SW480 (cell line): ENCODE measurements at regions not wholly inside any gene's neighbourhood (a gene's known extent, or its start where the extent isn't known, plus 50 kb on each side); places are given as distances from the start of the nearest gene placed in this dataset.
"Not testable (repeated sequence)": the region's sequence is repeated elsewhere in the genome, so short reads cannot be mapped to it uniquely, and the experiment has no call there.

Experiments
- DNase-seq: peaks from one replicate; pipeline ENCODE4 v3.0.0-alpha.2; 2016; ENCODE audit warnings: low spot score

DNA sequence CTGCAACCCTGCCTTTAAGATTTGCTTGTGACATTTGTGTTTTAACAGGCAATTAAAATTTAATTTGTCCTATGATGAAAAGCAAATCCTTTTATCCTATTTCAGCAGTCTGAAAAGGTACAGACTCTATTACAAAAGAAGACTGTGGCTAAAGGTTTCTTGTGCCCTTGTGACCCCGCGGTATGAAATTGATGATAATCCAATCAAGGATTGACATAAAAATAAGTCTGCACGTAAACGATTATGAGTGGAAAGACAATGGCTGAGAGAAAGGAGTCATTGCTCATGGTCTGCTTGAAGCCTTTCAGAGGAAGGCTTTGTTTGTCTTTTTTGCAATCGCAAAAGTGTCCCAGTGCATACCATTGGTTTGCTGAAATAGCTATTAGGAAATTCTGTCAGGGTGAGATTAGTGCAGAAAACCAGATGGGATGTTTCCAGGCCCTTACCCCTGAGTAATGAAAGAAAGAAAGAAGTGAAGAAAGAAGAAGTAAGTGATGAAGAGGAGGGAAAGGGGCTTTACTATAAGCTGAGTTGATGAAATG is 867.8 kb upstream of the CDH8 start:
- DNase-seq, result no peak

DNA sequence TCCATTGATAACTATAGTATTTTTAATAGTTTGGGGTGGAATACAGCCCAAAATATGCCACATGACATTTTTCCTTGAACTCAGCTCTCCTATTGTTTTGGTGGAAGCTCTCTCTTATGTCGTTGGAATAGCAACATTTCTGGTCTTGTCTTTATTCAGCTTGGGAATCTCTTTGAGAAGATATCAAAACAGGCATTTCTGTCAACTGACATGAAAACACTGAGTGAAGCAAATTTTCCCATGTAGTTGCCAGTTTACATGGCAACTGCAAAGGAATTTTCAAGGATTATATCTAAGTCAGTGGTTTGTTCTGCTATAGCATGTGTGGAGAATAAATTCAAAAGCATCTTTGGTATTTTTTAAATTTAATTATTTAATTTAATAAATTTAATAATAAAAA is 863.5 kb upstream of the CDH8 start:
- DNase-seq, result no peak

DNA sequence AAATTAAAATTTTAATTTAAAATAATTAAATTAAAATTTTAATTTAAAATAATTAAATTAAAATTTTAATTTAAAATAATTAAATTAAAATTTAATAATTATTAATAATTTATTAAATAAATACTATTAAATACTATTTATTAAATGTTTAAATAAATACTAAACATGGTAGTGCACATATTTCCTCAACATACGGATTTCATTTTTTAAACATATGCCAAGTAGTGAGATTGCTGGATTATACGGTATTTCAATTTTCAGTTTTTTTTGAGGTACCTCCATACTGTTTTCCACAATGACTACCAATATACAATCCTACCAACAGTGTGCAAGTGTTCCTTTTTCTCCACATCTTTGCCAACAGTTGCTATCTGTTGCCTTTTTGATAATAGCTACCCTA is 852.9 kb upstream of the CDH8 start:
- DNase-seq, result no peak

DNA sequence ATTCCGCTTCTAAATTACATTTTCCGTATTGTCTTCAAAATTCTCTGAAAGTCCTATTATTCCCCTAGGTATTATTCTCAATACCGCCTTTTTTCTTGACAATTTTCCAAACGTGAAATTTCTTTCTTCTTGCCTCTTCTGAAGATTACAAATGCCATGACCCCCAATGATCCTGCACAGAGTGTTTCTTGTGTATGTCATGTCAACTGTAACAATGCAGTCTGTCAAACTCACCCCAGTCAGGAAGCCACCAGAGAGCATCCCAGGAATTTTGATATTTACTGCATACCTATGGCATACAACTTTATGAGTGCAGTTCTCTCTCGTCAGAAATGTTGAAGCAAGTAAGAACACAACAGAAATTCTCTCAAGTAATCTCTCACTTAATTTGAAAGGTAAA is 847.3 kb upstream of the CDH8 start:
- no peak for DNase-seq

DNA sequence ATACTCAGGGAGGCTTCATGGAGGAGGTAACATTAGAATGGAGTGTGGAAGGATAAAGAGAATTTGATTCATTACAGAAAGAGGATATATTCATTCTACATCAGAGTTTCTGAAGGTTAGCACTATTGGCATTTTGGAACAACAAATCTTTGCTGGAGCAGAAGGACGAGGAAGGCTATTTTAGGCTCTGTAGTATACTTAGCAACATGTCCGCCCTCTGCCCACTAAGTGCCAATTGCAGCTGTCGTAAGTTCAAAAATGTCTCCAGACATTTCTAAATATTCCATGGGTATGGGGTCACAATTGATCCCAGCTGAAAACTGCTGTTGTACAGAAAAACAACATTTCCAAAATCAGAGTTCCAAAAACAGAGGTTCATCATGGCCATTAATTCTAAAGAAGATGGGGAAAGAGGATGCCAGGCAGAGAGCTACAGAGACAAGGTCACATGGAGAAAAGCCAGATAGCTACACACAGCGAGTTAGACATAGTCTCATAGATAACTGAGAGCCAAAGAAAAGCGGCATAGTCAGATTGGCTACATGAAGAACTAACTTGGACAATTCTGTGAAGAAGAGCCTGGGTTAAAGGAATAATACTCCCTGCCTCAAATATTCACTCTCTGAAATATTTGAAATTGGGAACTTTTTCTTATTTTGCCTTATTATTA is 846.4 kb upstream of the CDH8 start:
- no peak for DNase-seq

DNA sequence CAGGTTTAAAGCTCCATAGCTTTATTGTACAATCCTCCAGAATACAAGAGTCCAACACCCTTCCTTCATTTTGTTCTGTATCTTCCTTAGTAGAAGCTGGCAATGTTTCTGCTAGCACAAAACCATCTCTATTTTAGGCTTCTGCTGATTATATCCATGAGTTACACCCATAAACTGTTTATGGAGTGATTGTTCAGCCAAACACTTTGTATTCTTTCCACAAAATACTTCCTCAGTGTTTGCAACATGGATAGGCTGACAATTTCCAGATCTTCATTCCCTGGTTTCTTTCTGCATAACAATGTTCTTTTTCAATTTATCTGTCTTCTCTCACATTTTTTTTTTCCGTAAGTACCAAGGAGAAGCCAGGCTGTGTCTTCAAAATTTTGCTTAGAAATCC is 839.9 kb upstream of the CDH8 start:
- no peak for DNase-seq

DNA sequence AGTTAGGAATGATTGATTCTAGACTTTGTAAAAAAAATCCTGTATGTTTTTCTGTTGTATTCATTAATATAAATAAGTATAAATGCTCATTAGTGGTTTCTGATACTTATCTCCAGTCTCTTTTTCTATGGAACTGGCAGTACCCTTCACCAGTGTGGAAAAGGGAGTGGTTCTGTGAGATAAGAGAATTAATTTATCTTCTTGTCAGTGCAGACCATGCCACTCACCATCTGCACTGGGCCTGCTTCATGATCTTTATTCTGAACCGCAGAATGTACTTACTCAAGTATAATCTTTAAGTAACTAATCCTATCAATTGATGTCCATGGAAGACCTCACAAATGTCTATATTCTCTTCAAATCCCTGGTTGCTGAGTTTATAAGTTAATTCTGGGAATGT is 836.1 kb upstream of the CDH8 start:
- no peak for DNase-seq

DNA sequence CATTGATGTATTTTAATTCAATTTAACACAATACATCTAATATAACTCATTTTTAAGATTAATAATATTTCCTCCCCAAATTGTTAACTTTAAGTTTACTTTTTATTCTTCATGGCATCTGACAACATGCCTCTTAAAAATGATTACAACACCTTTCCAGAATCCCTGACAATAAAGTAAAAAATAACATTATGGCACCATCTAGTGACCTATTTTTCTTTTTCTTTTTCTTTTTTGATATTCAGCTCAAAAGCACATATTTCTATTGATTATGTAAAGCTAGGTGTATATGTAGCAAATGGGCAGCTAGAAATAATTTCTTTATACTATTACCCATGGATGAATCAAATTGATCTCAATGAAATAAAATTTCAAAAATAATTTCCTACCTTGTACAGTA is 834.3 kb upstream of the CDH8 start:
- no peak for DNase-seq

DNA sequence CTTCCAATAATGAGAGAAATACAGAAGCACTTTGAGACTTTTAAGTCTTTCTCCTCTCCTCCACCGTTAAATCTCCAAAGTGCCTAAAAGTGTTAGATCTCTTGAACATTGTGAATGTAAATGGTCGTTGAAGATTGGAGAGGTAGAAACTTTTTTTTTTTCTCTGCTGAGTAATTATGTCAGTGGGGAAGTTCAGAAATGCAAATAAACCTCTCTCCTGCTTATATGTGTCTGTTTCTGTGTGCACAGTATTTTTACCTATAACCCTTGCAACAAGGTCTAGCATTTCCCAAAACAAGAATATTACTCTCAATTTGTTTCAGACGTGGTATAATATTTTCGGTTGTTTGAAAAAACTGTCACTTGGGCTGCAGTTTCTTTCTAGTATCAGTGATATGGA is 833.6 kb upstream of the CDH8 start:
- no peak for DNase-seq

DNA sequence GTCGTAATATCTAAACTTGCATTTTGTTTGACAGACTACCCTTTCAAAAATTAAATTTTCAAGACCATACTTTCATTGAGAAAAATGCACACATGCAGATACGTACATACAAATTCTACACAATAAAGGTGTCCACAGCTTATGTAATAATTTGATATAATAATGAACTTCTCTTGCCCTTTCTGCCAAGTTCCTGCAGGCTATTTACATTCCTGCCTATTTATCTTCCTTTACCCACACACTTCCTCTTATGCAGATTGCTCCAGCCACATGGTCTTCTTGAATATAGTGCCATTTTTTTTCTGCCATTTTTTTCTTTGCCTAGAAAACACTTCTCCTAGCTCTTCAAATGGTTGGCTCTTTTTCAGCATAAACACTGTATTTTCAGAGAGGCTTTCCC is 826.9 kb upstream of the CDH8 start:
- DNase-seq, result no peak

DNA sequence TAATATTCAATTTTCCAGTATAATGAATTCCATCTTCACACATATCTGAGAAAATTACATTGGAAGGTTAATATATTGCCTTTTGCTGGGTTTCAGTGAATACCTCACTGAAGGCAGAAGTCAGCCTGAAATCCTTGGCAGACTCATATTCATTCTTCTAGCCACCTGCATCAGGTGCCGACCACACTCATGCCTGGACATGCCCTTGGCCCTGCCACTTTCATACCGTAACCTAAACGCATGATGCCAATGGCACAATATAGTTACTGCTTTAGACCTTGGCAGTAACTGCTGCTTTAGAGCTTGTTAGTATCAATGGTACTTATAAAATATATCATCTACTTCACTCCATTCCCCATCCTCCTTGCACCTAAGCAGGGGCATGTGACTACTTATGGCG is 817.6 kb upstream of the CDH8 start:
- DNase-seq, result no peak

DNA sequence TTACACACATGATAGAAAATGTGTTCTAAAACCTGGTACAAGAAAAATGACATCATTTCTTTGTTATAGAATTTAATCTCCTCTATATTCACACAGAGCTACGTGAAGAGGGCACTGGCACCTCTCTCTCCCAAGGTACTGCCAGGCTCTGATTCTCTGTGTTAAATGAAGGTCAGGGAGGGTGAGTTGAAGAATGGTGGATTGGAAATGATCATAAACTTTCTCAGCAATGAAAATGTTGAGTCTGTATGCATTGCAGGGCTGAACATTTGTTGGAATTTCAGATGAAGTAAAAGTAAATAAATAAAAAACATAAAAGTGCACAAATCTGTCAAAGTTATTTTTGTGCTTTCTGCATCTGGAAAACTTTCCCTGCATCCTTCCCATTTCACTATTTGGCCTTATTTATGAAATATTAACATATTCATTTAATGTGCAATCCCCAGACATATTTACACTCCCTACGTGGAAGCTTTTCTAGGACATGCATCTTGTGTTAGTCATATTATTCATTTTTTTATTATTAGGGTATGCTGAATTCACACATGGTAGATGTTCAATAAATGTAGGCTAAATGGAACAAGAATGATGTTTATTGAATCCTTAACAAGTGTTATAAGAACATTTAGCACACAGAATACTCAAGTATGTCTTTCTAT is 810.3 kb upstream of the CDH8 start:
- no peak for DNase-seq

DNA sequence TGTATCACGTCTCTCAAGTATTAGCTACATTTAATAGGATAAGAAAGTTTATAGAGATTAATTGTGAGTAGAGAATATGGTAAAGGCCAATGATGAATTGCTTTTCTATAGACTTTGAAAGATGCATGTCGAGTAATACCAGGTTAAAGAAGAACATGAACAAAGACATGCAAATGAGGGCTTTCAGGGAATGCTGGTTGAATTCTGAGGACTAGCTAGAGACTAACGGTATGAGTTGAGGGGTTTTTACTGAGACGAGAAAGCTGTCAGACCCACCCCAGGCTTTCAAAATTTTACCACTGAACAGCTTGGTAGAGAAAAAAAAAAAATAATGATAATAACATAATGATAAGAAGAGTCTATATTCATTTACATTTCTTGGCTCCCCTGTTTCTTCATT is 796.0 kb upstream of the CDH8 start:
- DNase-seq, result no peak

DNA sequence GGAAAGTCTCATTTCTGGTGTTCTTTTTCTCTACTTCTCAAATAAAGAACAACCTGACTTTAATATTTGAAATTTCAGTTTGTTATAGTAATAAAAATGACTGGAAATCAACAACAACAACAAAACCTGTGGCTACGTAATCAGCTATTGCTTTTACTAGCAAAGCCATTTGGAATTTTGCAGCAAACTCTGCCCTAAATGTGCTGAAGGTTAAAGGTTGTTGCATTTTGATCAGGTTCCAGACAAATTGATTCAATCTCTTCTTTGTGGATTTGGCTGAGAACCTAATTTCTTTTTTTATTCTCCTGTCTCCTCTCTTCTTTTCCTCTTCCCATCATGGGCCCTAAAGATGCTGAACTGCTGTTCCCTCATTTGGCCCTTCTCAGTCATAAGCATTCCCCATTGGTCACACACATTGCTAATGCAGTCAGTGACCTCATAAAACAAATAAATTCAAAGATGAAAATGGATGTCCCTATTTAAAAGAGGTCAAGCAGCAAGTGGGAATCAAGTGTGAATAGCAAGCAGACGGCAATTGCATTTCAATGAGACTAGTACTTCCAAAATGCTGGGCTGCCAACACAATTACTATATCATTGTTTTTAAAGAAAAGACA is 795.1 kb upstream of the CDH8 start:
- no peak for DNase-seq

DNA sequence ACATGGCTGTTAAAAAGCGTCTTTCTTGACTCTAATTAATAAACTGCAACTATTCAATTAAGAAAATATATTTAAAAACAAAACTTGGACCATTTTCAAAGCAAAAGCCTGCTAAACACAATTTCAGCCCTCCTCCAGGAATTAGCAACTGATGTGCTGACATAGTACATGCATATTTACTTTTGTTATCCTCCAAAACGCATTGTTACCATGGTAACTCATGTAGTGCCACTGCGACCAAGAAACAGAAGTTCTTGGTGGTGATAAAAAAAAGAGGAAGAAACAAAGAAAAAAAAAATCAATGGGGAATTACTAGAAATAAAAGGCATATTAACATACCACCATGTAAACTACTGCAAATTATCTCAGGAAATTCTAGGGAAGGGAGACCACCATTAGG is 793.4 kb upstream of the CDH8 start:
- DNase-seq, result no peak

DNA sequence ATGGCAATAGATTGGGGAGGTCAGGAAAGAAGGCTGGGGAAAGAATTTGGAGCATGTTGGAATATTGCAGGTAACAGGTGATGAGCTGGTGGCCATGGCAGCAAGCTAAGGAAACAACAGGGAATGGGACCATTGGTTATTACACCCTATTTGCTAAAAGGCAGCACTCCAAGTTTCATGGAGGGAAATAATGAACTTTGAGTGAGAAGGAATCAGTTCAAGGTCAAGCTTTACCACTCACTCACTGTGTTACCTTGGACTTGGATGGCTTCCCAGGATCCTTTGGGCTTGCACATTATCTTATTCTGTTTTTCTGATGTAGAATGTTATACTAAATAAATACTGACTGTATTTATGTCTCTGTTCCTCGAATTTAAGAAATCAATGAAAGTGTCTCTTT is 792.8 kb upstream of the CDH8 start:
- no peak for DNase-seq

DNA sequence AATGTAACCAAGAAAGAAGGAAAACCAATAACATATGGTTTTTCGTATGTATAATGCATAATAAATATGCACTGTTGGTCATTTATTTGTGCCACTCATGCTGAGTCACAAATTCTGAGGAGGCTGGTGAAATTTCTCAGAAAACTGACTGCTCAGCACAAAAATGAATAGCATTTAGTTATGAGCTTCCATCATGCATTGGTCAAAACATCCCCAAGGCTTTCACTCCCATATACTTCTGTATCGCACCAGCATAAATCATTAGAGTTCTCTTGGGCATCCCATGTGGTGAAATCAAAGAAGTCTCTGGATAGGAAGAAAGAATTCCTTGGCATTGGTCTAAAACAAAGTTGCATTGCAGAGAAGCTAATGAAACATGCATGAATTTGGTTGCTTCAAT is 785.6 kb upstream of the CDH8 start:
- DNase-seq, result no peak

DNA sequence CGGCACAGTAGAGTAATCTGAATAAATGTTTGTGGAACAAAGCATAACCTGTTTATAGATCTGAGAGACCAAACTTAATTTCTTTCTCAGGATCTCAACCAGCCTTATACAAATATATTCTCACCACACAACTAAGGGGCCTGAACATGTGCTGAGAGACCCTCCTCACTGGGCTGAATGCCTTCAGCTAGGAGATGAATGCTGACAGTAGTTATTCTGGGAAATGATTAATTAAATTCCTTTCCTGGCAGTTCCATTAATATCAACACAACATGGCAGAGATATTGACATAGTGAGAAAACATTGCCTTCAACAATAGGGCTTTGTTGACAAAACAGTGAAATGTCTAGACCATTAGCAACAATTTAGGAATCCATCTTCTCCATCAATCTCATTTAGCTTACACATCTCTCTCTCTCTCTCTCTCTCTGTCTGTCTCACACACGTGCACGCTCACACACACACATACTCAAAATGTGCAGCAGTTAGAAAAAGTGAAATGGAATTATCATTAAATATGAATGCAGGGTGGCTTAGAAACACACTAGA is 780.8 kb upstream of the CDH8 start:
- DNase-seq, result no peak

DNA sequence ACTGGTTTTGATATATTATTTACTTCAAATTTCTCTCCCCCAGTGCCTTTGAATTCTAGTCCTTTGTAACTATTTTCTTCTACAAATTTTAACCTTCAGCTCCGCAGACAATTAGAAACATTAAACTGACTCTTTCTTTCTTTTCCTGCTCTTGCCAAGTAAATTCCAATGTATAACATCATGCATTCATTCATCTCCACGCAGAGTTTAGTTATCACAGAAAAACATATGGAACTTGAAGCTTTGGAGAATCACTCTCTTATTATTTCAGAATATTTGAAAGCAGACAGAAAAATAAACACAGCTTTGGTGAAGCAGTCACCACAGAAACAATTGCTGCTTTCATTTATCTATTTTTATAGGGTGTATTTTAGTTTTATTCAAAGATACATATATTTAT is 778.7 kb upstream of the CDH8 start:
- DNase-seq, result no peak

DNA sequence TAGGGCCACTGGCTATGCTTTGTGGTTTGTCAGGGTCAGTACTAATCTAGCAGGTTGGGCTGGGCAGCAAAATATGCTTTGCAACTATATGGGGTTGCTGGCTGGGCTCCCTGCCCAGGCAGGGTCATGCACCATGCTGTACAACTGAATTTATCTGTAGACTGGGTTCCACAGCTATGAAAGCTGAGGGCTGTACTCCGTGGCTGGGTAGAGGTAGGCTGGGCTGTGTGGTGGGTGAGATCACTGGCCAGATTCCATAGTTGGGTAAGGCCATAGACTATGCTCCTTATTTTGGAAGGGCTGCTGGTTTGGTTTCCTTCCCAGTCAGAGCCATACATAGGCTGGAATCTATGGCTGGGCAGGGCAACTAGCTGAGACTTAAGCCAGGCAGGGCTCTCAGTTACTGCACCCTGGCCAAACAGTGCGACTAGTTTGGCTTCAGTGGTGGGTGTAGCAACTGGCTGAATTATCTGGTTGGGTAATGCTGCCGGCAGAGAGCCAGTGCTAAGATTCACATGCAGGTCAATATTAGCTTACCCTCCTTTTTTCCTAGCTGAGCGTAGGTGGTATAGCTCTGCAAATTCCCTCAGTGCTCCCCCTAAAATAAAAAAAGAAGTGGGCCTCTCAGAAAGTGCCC is 769.1 kb upstream of the CDH8 start:
- no peak for DNase-seq

DNA sequence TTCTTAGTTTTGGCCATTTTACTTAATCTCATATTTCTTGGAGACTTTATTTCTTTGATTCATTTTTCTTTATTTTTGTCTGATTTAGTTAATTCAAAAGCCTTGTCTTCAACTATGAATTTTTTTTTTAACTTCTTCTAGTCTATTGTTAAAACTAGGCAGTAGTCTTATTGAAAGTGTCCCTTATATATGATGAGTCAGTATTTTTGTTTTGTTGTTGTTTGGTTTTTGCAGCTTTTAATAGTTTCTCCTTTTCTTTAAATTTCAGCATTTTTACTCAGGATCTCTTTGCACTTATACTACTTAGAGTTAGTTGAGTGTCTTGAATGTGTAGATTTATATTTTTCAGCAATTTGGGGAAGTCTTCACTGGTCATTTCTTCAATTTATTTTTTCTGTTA is 758.5 kb upstream of the CDH8 start:
- no peak for DNase-seq

DNA sequence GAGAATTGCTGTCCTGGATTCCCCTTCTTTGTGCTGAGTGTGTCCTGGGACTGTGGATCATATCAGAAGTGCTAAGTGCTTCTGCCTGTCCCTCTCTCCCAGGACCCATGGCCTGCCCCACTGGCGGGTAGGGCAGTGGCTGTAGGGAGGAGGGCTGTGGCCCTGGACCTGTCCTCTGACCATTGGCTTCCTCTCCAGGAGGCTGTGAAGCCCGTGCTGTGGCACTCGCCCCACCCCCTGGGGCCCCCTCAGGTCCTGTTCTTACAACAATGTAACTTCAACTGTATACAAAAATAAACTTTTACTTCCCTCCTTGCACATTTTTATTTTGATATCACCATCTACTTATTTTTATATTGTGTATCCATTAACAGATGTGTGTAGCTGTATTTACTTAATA is 743.8 kb upstream of the CDH8 start:
- not testable (repeated sequence) for DNase-seq

DNA sequence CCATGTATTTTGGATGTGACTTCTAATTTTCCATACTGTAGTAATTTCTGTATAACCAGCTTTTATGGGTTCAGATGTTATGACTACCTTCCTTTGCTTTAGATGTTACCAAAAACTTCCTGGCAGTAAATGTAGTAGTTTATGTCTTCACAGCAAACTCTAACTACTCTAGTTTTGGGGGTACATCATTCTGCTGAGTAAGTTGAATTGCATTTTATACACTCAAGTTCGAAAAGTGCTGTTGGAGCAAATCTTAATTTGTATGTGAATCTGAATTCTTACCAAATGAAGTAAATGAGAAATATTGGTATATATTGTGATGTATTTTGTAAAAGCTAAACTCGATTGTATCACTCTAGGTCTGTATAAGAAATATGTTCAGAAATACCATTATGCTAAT is 728.3 kb upstream of the CDH8 start:
- no peak for DNase-seq
